NCI-H1048 (cell line): ENCODE measurements at regions not wholly inside any gene's neighbourhood (a gene's known extent, or its start where the extent isn't known, plus 50 kb on each side); places are given as distances from the start of the nearest gene placed in this dataset.
"Not testable (repeated sequence)": the region's sequence is repeated elsewhere in the genome, so short reads cannot be mapped to it uniquely, and the experiment has no call there.

Experiments
- DNase-seq: peaks from one replicate; lab custom pipeline; 2025; lab: John Stamatoyannopoulos, UW

- no peak for DNase-seq
Measured at GRCh38 chr11:11004069-11004468, 146.2 kb upstream of the ZBED5 start.

- no peak for DNase-seq
Measured at GRCh38 chr11:11003226-11003625, 145.4 kb upstream of the ZBED5 start.

- DNase-seq: no peak
Measured at GRCh38 chr11:11000579-11001283, 142.9 kb upstream of the ZBED5 start.

GRCh38 chr11:10998674-10999073 lies 140.8 kb upstream of the ZBED5 start:
- DNase-seq: no peak

- DNase-seq: no peak
Measured at GRCh38 chr11:10996678-10997077, 138.8 kb upstream of the ZBED5 start.

GRCh38 chr11:10993640-10994039 lies 135.8 kb upstream of the ZBED5 start:
- no peak for DNase-seq

GRCh38 chr11:10993186-10993585 lies 135.3 kb upstream of the ZBED5 start:
- no peak for DNase-seq

- DNase-seq: no peak
Measured at GRCh38 chr11:10991393-10991792, 133.5 kb upstream of the ZBED5 start.

GRCh38 chr11:10990637-10991193 lies 132.9 kb upstream of the ZBED5 start:
- no peak for DNase-seq

GRCh38 chr11:10990160-10990559 lies 132.3 kb upstream of the ZBED5 start:
- DNase-seq: no peak

GRCh38 chr11:10986006-10986405 lies 128.2 kb upstream of the ZBED5 start:
- DNase-seq: no peak

GRCh38 chr11:10984742-10985141 lies 126.9 kb upstream of the ZBED5 start:
- DNase-seq: no peak

GRCh38 chr11:10984250-10984649 lies 126.4 kb upstream of the ZBED5 start:
- DNase-seq: no peak

- DNase-seq: no peak
Measured at GRCh38 chr11:10982704-10983510, 125.1 kb upstream of the ZBED5 start.

GRCh38 chr11:10979529-10979928 lies 121.7 kb upstream of the ZBED5 start:
- no peak for DNase-seq

- DNase-seq: no peak
Measured at GRCh38 chr11:10978198-10978597, 120.3 kb upstream of the ZBED5 start.

GRCh38 chr11:10975287-10975721 lies 117.5 kb upstream of the ZBED5 start:
- no peak for DNase-seq

GRCh38 chr11:10973416-10973815 lies 115.6 kb upstream of the ZBED5 start:
- no peak for DNase-seq

- DNase-seq: no peak
Measured at GRCh38 chr11:10970926-10971325, 113.1 kb upstream of the ZBED5 start.

- DNase-seq: no peak
Measured at GRCh38 chr11:10969387-10969786, 111.5 kb upstream of the ZBED5 start.

- not testable (repeated sequence) for DNase-seq
Measured at GRCh38 chr11:10956884-10957283, 99.0 kb upstream of the ZBED5 start.

- no peak for DNase-seq
Measured at GRCh38 chr11:10955616-10956015, 97.8 kb upstream of the ZBED5 start.

- no peak for DNase-seq
Measured at GRCh38 chr11:10954184-10954583, 96.3 kb upstream of the ZBED5 start.
